HCT116 (cell line): ENCODE measurements at regions not wholly inside any gene's neighbourhood (a gene's known extent, or its start where the extent isn't known, plus 50 kb on each side); places are given as distances from the start of the nearest gene placed in this dataset.

Experiments
- CEBPB ChIP-seq: IDR thresholded peaks from 2 replicates; pipeline ENCODE4 v1.6.1; 2012; ENCODE audit warnings: low read depth
- CTCF ChIP-seq, 3 experiments: fragments of 200-600 bp in 1 of 3; sonication (generic) in 1 of 3; IDR thresholded peaks in 2 of 3; conservative IDR thresholded peaks in 1 of 3; 2 replicates each; pipeline ENCODE4 v1.5.1; 2012 to 2017; ENCODE audit warnings: low read depth in 2 of 3, low read length in 2 of 3, antibody characterized with exemption in 1 of 3, borderline replicate concordance in 1 of 3, control low read depth in 1 of 3, mild to moderate bottlenecking in 1 of 3, mixed read lengths in 1 of 3, mixed run types in 1 of 3, moderate library complexity in 1 of 3; ENCODE audit not compliant: insufficient read depth in 1 of 3
- EZH2 ChIP-seq: fragments of 200-600 bp; sonication (generic); IDR thresholded peaks from 2 replicates; pipeline ENCODE4 v1.6.1; 2017; ENCODE audit warnings: antibody characterized with exemption, mixed run types
- EZH2phosphoT487 ChIP-seq: fragments of 200-600 bp; IDR thresholded peaks from 2 replicates; pipeline ENCODE4 v1.6.1; 2018; ENCODE audit warnings: antibody characterized with exemption, borderline replicate concordance
- POLR2A ChIP-seq: IDR thresholded peaks from 2 replicates; pipeline ENCODE4 v1.7.0; 2011; ENCODE audit warnings: borderline replicate concordance; ENCODE audit not compliant: insufficient read depth, insufficient read length; ENCODE audit errors: extremely low read depth
- POLR2AphosphoS5 ChIP-seq: IDR thresholded peaks from 2 replicates; pipeline ENCODE4 v1.6.1; 2011; ENCODE audit warnings: mild to moderate bottlenecking, low read depth, low read length, moderate library complexity
- ZNF274 ChIP-seq: fragments of 200-500 bp; sonication (Bioruptor generic); IDR thresholded peaks from 2 replicates; pipeline ENCODE4 v1.6.1; 2014; ENCODE audit warnings: mild to moderate bottlenecking, low read depth, low read length, inconsistent platforms

GRCh38 chr1:88351960-88352359 lies 332.1 kb upstream of the PKN2 start:
- TF ChIP-seq CTCF (IDR thresholded peaks at IDR 0.05 in 2 of 3, conservative IDR thresholded peaks at IDR 0.05 in 1 of 3; ENCODE audit: borderline replicate concordance in 1 of 3, insufficient read depth in 1 of 3, low read depth in 2 of 3, low read length in 2 of 3) (no peak), EZH2phosphoT487 (no peak), EZH2 (no peak), ZNF274 (no peak), CEBPB (no peak), POLR2AphosphoS5 (no peak), POLR2A (no peak)
